Central memory CD4-positive, alpha-beta T cell (primary cell): ENCODE measurements at regions not wholly inside any gene's neighbourhood (a gene's known extent, or its start where the extent isn't known, plus 50 kb on each side); places are given as distances from the start of the nearest gene placed in this dataset.

Experiments used
- DNase-seq: peaks from one replicate; pipeline ENCODE4 v3.0.0; 2022

DNA sequence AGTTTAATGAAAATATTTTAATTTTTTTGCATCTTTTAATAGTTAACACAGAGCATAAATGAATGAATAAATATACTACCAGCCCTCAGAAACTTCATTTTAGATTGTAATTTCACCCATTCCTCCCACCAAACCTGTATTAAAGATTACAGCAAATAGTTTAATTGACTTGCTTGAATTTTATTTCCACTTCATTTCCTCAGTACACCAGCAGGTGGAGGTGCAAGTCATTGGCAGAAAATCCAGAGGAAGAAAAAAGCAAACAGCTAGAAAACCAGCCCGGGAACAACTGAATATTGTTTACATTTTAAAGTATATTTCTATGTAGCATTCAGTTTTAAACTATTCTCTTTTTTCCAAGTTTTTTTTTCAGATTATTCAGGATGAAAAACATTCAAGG is 177.8 kb downstream of the OLFM4 start:
- DNase-seq: no peak

DNA sequence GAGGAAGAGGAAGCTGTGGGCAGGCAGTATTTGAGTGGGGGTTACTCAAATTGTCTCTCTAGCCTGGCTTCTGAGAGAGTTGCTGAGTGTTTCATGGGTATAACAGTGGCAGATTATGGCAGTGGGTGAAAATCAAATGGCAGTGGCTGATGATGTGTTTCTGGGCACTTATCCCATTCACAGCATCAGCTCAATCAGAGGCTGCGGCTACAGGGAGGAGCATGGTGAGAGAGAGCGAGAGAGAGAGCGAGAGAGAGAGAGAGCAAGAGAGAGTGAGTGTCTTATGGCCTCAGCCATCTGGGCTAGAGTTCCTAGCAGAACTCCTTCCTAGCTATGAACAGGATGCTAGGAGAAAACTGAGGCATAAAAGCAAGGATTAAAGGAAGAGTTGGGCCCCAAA is 178.9 kb downstream of the OLFM4 start:
- no peak for DNase-seq

DNA sequence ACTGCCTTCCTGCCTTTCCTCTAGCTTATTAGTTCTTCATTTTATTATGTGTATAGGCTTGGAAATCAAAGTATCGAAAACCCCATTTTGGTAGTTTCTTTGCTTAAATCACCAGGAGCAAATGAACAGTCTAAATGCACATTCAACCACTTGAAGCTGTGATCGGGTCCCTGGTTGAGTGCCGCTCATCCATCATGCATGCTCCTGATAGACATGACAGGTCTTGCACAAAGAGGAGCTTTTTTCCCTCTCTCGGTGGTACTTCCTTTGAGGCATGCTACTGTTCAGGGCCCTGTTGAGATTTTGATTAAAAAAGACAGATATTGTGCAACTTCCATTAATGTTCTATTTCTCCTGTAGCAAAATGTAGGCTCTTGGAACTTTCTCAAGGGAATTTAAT is 185.8 kb downstream of the OLFM4 start:
- DNase-seq: no peak

DNA sequence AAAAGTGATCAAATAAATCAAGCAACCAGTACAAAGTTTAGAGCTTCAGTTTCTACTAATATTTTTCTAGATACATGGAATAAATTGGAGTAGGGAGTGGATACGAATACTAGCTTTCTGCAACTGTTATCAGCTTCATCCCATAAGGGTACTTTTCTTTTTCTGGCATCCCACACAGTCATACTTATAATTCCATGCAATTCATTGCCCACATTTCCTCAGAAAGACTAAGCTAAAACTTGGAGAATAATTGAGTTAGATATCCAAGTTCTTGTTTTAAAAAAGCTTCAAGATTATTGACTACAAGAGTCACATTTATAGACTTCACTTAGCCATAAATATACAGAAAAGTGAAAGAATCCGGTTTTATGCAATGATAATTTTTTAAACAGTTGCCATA is 186.9 kb downstream of the OLFM4 start:
- no peak for DNase-seq

DNA sequence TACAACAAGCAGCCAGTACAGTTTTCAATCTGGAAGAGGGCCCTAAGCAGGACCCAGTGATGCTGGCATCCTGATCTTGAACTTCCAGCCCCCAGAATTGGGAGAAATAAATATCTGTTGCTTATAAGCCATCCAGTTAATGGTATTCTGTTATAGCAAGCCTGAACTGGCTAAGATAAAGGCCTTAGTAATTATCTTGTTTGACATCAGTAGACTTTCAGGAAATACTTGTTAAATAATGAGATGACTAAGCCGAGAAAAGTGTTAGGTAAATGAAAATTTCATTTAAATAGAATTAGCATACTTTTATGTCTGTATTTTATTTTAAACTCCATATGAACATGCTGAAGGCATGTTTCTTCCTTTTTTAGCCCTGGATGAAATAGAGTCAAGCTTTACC is 188.2 kb downstream of the OLFM4 start:
- DNase-seq: no peak

DNA sequence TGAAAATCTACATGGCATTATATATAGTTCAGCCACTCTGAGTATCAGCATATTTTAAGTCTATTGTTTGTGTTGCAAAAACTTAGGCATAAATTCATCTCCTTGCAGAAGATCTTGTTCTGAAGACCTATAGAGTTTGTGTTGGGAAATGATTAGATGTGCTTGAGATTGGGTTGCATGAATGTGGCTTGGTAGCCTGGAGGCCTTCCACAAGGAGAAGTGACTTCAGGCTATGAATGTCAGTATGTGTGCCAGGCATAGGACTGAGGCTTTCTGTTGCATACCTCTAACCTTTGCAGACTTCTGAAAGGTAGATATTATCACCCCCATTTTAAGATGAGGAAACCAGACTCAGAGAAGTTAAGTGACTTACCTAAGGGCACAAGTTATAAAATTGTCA is 188.6 kb downstream of the OLFM4 start:
- DNase-seq: no peak

DNA sequence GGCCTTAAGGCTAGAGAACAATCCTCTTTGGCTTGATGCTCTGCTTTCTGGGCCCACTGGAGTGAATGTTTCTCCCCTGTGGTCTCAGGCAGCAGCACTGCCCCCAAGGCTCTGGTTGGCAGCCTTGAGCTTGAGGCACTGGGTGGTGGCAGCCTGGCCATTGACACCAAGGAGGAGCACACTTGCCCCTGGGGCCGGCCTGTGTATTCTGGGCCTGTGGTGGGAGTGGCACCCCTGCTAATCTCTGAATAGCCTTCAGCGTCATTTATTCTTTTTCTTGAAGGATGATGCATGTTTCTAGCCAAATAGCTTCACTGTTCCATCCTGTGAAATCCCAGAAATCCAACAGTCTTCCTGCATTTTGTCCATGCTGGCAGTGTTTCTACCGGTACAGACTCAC is 191.4 kb downstream of the OLFM4 start:
- DNase-seq: no peak

DNA sequence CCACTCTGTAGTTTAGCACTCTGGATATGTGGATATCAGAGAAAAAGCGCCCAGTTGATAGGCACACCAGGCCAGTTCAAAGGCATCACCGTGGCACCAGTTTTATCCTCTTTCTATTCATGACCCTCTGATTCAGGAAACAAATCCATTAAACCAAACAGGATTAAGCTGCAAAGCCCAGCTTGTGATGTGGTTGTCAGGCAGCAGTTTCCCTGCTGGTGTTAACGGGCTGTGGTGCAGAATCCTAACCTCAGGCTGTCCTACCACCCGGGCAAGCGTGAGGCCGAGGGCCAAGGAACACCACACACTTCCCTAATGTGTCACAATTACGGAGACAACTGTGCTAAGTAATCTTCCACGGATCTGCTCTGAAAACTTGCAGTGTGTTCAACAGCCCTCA is 209.1 kb downstream of the OLFM4 start:
- no peak for DNase-seq

DNA sequence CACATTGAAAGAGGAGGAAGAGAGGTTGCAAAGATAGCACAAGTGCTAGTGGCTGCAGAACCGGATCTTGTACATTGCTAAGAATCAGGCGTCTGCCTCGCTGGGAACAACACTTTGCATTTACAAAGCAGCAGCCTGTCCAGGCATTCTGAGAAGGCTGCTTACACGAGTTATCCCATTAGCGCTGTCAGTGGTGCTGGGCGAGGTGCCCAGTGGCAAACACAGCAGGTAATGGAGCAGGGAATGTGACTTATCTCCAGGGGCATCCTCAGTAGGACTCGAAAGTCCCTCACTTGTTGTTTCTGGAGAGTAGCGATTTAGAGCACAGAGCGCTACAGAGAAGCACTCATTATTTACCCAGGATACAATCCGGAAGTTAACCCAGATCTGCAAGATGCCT is 209.6 kb downstream of the OLFM4 start:
- DNase-seq: no peak

DNA sequence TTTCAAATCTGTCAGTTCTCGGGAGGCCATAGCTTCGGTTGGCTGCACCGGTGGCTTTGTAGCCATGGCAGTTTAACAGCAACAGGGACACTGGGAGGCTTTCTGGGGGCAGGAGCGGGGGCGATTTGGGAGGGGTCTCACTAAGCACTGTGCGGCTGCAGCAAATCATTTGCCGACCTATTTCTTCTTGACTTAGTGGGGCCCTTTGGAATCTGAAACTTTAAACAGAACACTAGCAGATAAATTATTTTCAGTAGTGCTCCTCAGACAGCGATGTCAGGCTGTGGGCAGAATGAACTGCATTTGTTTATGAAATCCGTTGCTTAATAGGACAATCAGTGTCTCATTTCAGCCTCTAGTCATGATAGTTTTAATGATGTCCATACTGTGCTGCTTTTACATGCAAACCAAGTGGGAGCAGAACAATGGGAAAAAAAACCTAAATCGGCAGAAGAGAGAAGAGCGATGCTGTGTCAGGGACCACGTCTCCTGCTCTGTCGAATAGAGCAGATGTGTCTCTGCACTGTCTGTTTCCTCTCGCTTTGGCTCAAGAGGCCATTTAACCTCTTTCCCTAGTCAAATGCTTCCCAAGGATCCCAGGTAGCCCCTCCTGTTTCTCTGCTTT is 211.9 kb downstream of the OLFM4 start:
- DNase-seq: no peak

DNA sequence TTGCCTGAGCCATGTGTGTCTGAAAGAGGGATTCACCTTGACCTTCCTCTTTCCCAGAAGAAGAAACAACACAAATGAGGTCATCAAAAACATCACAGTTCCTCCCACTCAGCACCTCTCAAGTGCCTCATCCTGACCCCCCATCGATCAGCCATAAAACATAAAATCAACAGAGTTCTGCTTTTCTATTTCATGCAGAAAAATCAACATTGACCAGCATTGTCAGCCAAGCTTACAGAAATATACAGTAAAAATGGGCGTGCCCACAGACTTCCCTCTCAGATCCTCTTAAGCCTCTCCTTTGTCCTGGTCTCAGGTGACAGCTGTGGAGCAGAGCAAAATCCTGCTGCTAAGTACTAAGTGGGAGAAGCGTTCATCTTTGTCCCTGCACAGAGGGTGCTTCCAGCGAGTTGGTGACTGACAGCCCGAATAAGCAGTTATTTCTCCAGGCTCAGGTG is 213.3 kb downstream of the OLFM4 start:
- no peak for DNase-seq

DNA sequence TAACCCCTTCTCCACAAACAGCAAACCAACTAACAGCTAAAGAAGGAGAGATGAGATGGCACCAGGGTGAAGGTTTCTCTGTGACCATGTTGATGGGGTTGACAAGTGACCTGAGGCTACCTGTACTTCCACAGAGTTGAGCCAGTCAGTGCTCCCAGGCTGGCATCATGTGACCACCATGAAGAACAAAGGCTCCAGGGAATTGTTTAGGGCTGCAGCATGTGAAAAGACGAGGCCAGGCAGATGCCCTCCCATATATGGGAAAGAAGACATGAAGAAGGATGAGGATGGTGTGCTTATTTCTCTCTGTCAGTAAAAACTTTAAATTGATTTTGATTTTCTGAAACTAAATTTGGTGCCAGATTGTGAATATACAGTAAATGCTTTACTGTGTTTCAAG is 220.6 kb downstream of the OLFM4 start:
- DNase-seq: no peak

DNA sequence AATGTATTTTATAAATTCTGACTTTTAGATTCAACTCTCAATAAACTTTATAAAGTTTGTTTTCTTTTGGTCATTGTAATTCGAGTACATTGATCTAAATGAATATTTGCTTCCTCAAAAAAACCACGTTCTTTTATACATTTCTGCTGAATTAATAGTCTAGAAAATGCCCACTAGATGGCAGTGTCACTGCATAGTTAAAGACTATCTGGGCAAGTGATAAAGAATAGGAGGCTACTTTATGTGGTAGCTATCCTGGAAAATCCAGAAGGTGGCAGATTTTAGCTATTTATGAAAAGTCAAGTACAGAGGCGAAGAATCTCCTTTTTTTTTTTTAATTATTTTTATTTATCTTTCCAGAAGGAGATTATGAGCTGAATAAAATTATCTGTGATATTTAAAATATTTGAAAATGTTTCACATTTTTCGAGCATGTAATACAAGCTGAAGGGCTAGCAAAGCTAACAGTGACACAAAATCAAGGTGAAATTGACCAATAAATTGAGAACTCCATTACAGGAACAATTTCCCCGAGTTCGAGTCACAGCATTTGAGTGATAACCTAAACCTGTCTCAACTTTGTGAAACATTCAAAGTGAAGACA is 221.8 kb downstream of the OLFM4 start:
- peak; percentile 3 for DNase-seq

DNA sequence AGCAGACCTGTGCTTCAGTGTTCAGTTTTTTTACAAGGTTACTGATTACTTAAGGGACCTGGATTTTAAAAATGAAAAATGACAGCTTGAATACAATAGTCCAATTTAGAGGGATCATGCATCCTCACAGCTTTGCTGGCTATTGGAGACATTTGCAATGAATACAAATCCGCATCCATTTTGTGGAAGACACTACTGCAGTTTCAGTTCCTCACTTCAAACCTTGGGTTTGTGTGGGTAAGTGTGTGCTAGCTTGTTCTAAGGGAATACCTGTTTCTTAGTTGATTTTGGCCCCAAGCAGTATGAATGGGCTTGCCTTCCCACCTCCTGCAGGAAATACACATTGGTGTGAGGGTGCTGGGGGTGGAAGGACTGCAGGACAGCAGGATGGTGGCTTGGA is 222.4 kb downstream of the OLFM4 start:
- no peak for DNase-seq

DNA sequence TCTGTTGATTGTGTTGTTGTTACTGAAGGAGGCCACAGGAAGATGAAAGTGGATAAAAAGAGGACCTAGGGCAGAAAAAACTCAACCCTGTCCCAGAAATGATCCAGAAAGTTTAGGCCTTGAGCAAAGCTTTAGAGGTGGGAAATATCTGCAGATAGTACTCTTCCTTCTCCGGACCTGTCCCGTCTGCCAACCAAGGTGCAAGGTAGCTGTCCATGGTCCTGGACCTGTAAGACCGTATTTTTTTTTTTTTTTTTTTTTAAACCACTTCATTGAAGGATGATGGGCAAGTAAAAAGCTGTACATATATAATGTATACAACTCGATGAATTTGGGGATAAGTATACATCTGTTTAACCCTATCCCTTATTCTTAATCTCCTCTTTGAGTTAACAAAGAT is 225.9 kb downstream of the OLFM4 start:
- no peak for DNase-seq

DNA sequence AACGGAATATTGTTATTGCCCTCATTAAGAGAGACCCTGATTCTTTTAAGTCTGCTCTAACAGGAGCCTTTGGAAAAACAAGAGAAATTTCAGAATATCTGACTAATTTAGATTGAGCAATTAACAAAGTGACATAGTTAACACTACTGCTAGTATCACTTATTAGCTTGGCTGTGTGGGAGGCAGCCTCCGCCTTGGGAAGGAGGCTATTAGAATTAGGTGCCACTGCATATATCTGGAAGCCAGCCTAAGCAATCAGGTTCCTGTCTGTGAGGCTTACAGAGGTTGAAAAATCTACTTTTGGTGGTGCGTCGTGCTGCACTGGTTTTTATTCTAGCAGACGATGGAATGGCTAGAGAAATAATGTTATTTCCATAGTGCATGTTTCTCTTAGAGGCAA is 227.2 kb downstream of the OLFM4 start:
- no peak for DNase-seq

DNA sequence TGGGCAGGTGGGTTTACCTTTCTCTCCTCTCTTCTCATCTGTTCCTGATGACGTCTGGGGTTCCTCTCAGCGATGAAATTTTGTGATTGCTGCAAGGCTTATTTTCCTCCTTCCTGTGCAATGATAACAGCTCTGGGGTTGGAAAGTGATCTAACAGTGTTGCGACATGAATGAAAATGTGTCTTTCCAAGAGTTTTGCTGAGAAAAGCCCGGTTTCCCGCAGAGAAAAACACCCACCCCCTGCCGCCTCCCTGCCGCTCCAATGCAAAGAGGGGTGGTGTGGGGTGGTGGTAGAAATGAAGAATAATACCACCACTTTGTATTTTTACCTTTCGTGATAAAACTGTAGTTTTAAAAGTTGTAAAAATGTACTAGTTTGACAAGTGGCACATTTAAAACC is 232.0 kb downstream of the OLFM4 start:
- DNase-seq: no peak

DNA sequence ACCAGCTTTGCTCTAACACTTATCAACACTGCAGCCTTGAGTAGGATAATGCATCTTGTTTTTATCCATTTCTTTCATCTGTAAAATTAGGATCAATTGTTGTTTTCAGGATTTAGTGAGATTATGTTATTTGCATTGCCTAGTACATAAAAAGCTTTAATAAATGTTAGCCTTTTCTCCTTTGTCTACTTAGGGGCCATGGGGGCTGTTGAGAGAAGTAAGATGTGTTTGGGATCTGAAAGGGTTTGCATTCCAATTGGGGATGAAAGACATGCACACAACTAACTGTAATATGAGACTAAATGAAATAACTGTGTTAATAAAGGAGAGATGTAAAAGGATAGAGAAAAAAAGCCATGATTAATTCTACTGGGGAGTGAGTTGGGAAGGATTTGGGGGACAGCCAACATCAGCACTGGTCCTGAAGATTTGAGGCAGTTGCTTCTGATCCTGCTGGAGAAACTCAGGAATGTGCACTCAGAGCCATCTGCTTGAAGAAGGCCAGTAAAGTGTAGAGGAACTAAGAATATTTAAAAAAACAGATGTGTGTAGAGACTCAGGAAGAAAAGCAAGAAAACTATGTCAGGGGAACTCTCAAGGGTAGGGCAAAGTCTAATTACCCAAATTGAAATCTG is 236.3 kb downstream of the OLFM4 start:
- no peak for DNase-seq

DNA sequence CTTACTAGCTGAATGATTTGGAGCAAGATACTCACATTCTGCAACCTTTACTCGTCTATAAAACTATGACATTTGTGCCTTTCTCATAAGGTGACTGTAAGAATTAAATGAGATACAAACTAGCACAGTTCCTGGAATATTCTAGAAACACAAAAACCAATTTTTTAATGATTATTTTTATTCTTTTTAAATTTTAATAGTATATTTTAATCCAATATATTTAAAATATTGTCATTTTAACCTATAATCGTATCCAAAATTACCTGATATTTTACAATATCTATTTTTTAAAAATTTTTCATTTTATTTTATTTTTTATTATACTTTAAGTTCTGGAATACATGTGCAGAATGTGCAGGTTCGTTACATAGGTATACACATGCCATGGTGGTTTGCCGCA is 238.1 kb downstream of the OLFM4 start:
- no peak for DNase-seq

DNA sequence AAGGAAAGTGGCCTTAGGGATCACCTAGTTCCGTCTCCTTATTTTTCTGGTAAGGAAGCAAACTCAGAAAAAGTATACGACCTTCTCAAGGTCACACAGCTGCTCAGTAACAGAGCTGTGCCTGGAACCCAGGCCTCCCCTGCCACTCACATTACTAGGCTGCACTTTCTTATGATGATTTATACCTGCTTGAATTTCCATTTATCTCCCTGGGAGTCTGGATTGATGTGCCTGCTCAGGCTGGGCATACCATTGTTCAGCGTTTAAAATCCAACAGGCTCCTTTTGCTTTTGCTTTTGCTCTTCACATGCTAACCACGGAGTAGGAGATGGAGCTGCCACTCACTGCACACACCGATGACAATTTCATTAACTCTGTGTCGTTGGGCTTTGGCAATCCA is 241.0 kb downstream of the OLFM4 start:
- DNase-seq: no peak

DNA sequence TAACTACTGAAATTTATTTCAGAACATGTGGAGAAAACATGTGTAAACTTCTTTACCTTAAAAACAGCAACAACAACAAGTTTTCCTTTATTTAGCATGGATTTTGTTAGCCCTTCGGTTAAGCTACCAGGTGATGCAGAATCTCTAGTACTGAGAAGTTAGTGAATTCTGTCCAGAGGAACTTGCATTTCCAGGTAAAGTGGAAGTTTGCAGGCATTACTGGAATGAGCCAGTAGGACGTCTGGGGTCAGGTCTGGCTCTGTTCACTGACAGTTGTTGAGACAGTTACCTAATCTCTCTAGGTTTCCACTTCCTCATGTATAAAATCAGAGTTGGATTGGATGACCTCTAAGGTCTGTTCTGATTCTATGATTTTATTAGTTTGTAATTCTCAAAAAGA is 244.3 kb downstream of the OLFM4 start:
- DNase-seq: no peak

DNA sequence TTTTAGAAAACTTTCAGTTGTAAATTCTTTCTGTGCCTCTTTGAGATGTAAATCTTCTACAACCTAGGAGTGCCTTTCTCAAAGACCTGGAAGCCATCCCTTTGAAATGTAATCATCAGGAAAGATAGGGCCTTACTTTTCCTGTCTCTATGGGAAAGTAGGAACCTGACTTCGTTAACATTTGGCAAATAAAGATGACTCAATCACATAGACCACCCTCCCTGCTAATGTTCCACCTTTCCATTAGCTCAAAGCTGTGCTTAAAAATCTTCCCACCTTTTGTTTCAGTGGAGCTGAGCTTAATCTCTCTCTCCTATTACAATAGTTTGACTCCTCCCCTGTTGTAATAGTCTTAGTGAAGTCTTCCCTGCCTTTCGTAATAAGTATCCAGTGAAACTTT is 247.7 kb downstream of the OLFM4 start:
- DNase-seq: no peak

DNA sequence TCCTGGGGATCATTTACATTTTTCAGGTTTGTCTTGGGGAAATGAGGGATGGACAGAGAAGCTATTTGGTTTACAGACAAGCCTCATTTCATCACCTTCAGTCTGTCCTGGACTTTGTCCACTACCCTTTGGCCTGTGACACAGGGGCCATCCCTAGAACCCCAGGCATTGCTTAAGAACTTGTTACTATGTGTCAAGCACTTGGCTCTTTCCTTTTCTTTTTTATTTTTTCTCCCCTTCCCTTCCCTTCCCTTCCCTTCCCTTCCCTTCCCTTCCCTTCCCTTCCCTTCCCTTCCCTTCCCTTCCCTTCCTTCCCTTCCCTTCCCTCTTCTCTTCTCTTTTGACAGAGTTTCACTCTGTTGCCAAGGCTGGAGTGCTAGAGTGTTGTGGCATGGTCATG is 253.1 kb downstream of the OLFM4 start:
- DNase-seq: no peak

DNA sequence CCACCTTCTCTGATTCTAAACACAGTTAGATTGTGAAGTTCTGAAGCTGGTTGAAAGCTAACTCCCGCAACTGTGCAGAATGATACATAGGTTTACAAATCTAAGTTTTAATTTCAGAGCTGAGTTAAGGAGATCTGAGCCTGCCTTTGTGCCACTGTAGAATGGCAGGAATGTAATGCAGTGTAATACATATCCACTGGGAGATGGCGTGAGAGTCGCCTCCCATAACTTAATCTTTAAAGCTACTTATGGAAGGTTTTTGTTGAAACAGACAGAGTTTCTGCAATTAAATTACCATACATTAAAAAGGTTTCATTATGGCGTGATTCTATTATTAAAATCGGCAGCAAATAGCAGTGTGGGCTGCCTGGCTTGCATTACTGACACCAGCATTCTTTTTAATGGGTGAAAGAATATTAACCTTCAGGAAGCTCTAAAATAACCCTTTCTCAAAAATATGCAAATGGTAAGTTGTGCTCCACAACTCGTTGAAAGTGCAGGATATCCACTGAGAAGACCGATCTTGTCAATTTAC is 257.4 kb downstream of the OLFM4 start:
- DNase-seq: no peak

DNA sequence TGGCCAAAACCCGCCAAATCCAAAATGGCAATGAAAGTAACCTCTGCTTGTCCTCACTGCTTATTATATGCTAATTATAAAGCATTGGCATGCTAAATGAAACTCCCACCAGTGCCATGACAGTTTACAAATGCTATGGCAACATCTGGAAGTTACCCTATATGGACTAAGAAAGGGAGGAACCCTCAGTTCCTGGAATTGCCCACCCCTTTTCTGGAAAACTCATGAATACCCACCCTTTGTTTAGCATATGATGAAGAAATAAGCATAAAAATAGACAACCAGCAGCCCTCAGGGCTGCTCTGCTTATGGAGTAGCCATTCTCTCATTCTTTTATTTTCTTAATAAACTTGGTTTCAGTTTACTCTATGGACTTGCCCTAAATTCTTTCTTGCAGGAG is 269.8 kb downstream of the OLFM4 start:
- no peak for DNase-seq
